PFSK-1 (cell line): ENCODE measurements at regions not wholly inside any gene's neighbourhood (a gene's known extent, or its start where the extent isn't known, plus 50 kb on each side); places are given as distances from the start of the nearest gene placed in this dataset.

Experiments
- FOXP2 ChIP-seq: optimal IDR thresholded peaks from 2 replicates; pipeline ENCODE3; 2011; ENCODE audit warnings: borderline replicate concordance, control low read depth, inconsistent platforms; ENCODE audit not compliant: insufficient read depth; ENCODE audit errors: extremely low read length, extremely low read depth
- POLR2AphosphoS5 ChIP-seq: IDR thresholded peaks from 2 replicates; pipeline ENCODE4 v1.6.1; 2012; ENCODE audit warnings: low read depth, mild to moderate bottlenecking, control low read depth, low read length, moderate library complexity
- REST ChIP-seq, 2 experiments: IDR thresholded peaks; 2 replicates each; pipeline versions ENCODE4 v1.6.1 to v1.8.0; 2011 to 2012; ENCODE audit warnings: low read depth in 2 of 2, low read length in 2 of 2, control low read depth in 1 of 2, inconsistent platforms in 1 of 2, mild to moderate bottlenecking in 1 of 2, moderate library complexity in 1 of 2; ENCODE audit not compliant: insufficient read depth in 1 of 2
- SIN3A ChIP-seq: IDR thresholded peaks from 2 replicates; pipeline ENCODE4 v1.6.1; 2012; ENCODE audit warnings: mild to moderate bottlenecking, low read length, moderate library complexity, borderline replicate concordance; ENCODE audit not compliant: insufficient read depth
- TAF1 ChIP-seq: IDR thresholded peaks from 2 replicates; pipeline ENCODE4 v1.6.1; 2012; ENCODE audit warnings: low read length, control low read depth, borderline replicate concordance; ENCODE audit not compliant: insufficient read depth

GRCh38 chr11:26149585-26149984, 182.3 kb upstream of the ANO3 start:
- TF ChIP-seq POLR2AphosphoS5 (no peak), REST (IDR thresholded peaks at IDR 0.05; ENCODE audit: insufficient read depth in 1 of 2, low read depth in 2 of 2, low read length in 2 of 2) (no peak), FOXP2 (no peak), TAF1 (no peak), SIN3A (no peak)
